Hepatocyte (in vitro differentiated cells): ENCODE measurements at regions not wholly inside any gene's neighbourhood (a gene's known extent, or its start where the extent isn't known, plus 50 kb on each side); places are given as distances from the start of the nearest gene placed in this dataset.

ENCODE experiments used
- DNase-seq: peaks from one replicate; pipeline ENCODE4 v3.0.0-alpha.2; 2016; ENCODE audit warnings: low spot score
- H2AFZ ChIP-seq: fragments of 200-600 bp; sonication (generic); 2 replicates; pipeline ENCODE4 v1.6.0; 2016; ENCODE audit warnings: antibody characterized with exemption, mild to moderate bottlenecking
- H3K27ac ChIP-seq: fragments of 200-600 bp; sonication (generic); 2 replicates; pipeline ENCODE4 v1.5.1; 2016; ENCODE audit warnings: mild to moderate bottlenecking
- H3K27me3 ChIP-seq: fragments of 200-600 bp; sonication (generic); 2 replicates; pipeline ENCODE4 v1.6.1; 2016
- H3K36me3 ChIP-seq: fragments of 200-600 bp; sonication (generic); replicated peaks from 2 replicates; pipeline ENCODE4 v1.5.1; 2016; ENCODE audit warnings: low read depth; ENCODE audit not compliant: insufficient read depth
- H3K4me1 ChIP-seq: fragments of 200-600 bp; sonication (generic); 2 replicates; pipeline ENCODE4 v1.5.1; 2016; ENCODE audit warnings: mild to moderate bottlenecking, moderate library complexity; ENCODE audit not compliant: insufficient read depth
- H3K4me2 ChIP-seq: fragments of 200-600 bp; sonication (generic); 2 replicates; pipeline ENCODE4 v1.6.0; 2016
- H3K4me3 ChIP-seq: fragments of 200-600 bp; sonication (generic); 2 replicates; pipeline ENCODE4 v1.5.1; 2016; ENCODE audit warnings: mild to moderate bottlenecking
- H3K79me2 ChIP-seq: fragments of 200-600 bp; sonication (generic); 2 replicates; pipeline ENCODE4 v1.6.0; 2017; ENCODE audit warnings: mild to moderate bottlenecking
- H3K9me2 ChIP-seq: fragments of 200-600 bp; sonication (generic); replicated peaks from 2 replicates; pipeline ENCODE4 v1.6.0; 2017; ENCODE audit warnings: mild to moderate bottlenecking; ENCODE audit not compliant: insufficient read depth
- H3K9me3 ChIP-seq: fragments of 200-600 bp; sonication (generic); 2 replicates; pipeline ENCODE4 v1.5.1; 2016; ENCODE audit warnings: low read depth, mild to moderate bottlenecking
- H4K20me1 ChIP-seq: fragments of 200-600 bp; sonication (generic); 2 replicates; pipeline ENCODE4 v1.6.0; 2016; ENCODE audit warnings: mild to moderate bottlenecking; ENCODE audit not compliant: insufficient read depth, poor library complexity, severe bottlenecking
- CTCF ChIP-seq: fragments of 200-600 bp; sonication (generic); IDR thresholded peaks from 2 replicates; pipeline ENCODE4 v1.5.1; 2016; ENCODE audit warnings: antibody characterized with exemption, mild to moderate bottlenecking; ENCODE audit not compliant: poor library complexity
- EZH2 ChIP-seq: fragments of 200-600 bp; sonication (generic); IDR thresholded peaks from 2 replicates; pipeline ENCODE4 v1.6.1; 2016; ENCODE audit warnings: antibody characterized with exemption, mild to moderate bottlenecking, borderline replicate concordance
- EZH2phosphoT487 ChIP-seq: fragments of 200-600 bp; sonication (generic); IDR thresholded peaks from one replicate; pipeline ENCODE4 v1.6.1; 2018; ENCODE audit warnings: antibody characterized with exemption, mild to moderate bottlenecking, low read depth, moderate library complexity; ENCODE audit not compliant: unreplicated experiment, severe bottlenecking
- WGBS: methylation state at CpG from one replicate; pipeline ENCODE4 v1.1.6; 2016; ENCODE audit warnings: low lambda C conversion rate; ENCODE audit errors: missing lambda C conversion rate; 5-methylcytosine and 5-hydroxymethylcytosine counted together

GRCh38 chr5:102570747-102571146 is 71.9 kb upstream of the SLCO6A1 start:
- 83% methylated on average over 4 of the region's 4 CpGs for WGBS
- Histone ChIP-seq H3K27me3 (no peaks in the 10 kb centered on the region), H3K36me3 (no peaks in the 10 kb centered on the region), H3K4me1 (no peaks in the 10 kb centered on the region), H3K9me3 (no peaks in the 10 kb centered on the region), H2AFZ (no peak overlapping the region), H3K9me2 (no peaks in the 10 kb centered on the region), H3K27ac (no peak overlapping the region), H4K20me1 (no peaks in the 10 kb centered on the region), H3K4me3 (no peak overlapping the region), H3K4me2 (no peak overlapping the region), H3K79me2 (no peaks in the 10 kb centered on the region)
- no peak for DNase-seq
- no peak for TF ChIP-seq EZH2
- TF ChIP-seq EZH2phosphoT487, result no peak
- no peak for TF ChIP-seq CTCF

- Histone ChIP-seq H3K79me2 (no peaks in the 10 kb centered on the region), H3K4me3 (no peak overlapping the region), H3K27ac (no peak overlapping the region), H3K4me1 (no peaks in the 10 kb centered on the region), H2AFZ (no peak overlapping the region), H3K9me2 (no peaks in the 10 kb centered on the region), H3K4me2 (no peak overlapping the region), H3K9me3 (no peaks in the 10 kb centered on the region), H3K36me3 (no peaks in the 10 kb centered on the region), H3K27me3 (no peaks in the 10 kb centered on the region), H4K20me1 (no peaks in the 10 kb centered on the region)
- no peak for TF ChIP-seq CTCF
- no peak for TF ChIP-seq EZH2phosphoT487
- no peak for TF ChIP-seq EZH2
- no peak for DNase-seq
Observed at GRCh38 chr5:102578362-102578761, 79.6 kb upstream of the SLCO6A1 start.

GRCh38 chr5:102579379-102579778 is 80.6 kb upstream of the SLCO6A1 start:
- H3K4me2 ChIP-seq, result no peak overlapping the region
- no peak overlapping the region for H3K4me3 ChIP-seq
- H3K36me3 ChIP-seq, result no peaks in the 10 kb centered on the region
- 100% methylated on average over 1 of the region's 1 CpG for WGBS
- no peaks in the 10 kb centered on the region for H3K9me3 ChIP-seq
- H3K27me3 ChIP-seq, result no peaks in the 10 kb centered on the region
- no peaks in the 10 kb centered on the region for H3K79me2 ChIP-seq
- TF ChIP-seq CTCF, result no peak
- TF ChIP-seq EZH2, result no peak
- no peak for TF ChIP-seq EZH2phosphoT487
- no peak overlapping the region for H3K27ac ChIP-seq
- no peak overlapping the region for H2AFZ ChIP-seq
- H4K20me1 ChIP-seq, result no peaks in the 10 kb centered on the region
- DNase-seq, result no peak
- no peaks in the 10 kb centered on the region for H3K4me1 ChIP-seq
- H3K9me2 ChIP-seq, result no peaks in the 10 kb centered on the region

GRCh38 chr5:102581011-102581410 is 82.2 kb upstream of the SLCO6A1 start:
- TF ChIP-seq CTCF (no peak), EZH2phosphoT487 (no peak), EZH2 (no peak)
- Histone ChIP-seq H3K9me3 (no peaks in the 10 kb centered on the region), H3K27me3 (no peaks in the 10 kb centered on the region), H3K4me2 (no peak overlapping the region), H2AFZ (no peak overlapping the region), H3K4me1 (no peaks in the 10 kb centered on the region), H3K9me2 (no peaks in the 10 kb centered on the region), H4K20me1 (no peaks in the 10 kb centered on the region), H3K27ac (no peak overlapping the region), H3K4me3 (no peak overlapping the region), H3K79me2 (no peaks in the 10 kb centered on the region), H3K36me3 (no peaks in the 10 kb centered on the region)
- no peak for DNase-seq
